SHP77 (cell line): ENCODE measurements at regions not wholly inside any gene's neighbourhood (a gene's known extent, or its start where the extent isn't known, plus 50 kb on each side); places are given as distances from the start of the nearest gene placed in this dataset.

ENCODE experiments used
- DNase-seq, 2 experiments: peaks; one replicate each; lab custom pipeline; 2025; lab: John Stamatoyannopoulos, UW

DNA sequence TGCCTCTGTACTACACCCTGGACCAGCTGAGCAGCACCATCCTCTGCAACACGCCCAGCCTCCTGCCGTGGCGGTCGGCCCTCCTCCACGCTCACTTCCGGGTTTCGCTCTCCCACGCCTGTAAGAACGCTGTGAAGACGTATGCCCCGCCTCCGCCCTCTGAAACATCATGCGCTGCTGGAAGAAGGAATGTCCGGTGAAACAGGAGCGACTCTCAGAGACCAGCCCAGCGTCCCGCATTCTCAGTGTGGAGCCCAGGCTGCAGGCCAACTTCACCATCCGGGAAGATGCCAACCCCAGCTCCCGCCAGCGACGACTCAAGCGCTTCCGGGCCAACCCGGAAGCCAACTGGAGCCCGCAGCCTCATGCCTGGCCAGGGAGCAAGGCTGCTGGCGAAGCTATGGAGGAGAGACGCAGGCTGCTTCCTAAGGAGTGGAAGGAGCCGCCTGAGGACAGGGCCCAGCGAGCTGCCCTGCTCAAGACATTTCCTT, 186.1 kb upstream of the SLITRK2 start:
- no peak for DNase-seq

GRCh38 chrX:145654486-145654885, 163.1 kb upstream of the SLITRK2 start:
- DNase-seq, result no peak

DNA sequence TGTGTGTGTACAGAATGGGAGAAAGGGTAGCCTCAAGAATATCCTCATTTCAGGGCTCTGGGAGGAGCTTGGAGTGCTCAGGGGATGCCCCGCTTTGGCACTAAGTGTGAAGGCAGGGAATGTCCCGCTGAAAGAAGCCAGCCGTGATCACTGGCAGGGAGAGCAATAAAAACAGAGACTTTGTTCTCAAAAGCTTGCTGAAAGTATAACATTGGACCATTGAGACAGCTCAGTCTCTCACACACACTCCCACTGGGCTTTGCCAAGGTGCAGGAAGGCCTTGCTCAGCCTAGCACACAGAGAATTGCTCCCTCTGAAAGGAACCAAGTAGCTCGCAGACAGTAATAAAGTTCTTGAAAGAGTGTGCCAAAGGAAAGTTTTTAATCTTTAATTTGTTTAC, 143.8 kb upstream of the SLITRK2 start:
- DNase-seq, result no peak

DNA sequence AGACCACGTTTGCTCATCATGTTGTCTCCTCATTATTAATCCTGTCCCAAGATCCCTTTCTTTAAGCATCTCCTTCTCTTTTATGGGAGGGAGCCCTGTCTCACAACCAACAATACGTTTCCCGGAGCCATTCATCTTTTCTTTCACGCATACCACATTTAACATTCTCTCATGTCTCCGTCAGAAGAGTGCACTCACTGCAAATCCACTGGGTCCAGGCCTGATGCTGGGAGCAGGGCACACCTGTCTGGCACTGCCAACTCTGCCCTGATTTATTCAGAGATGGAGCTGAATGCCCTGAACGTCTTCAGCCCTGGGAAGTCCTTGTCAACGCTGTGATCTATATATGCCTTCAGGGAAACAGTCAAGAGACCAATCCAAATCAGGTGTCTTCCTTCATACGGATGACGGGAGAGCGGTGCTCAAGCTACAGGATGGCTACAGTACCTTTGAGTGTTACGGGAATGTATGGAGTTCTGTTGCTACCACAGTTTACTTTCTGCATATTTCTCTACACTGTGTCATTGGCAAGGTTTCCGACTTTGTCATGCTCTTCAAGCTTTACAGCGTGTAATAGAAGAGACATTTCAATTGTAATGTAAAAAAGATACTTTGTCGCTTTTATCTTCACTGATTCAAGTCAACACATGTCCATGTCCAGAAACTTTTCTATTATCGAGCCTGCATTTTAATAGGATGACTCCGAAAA, 140.4 kb upstream of the SLITRK2 start:
- no peak for DNase-seq

GRCh38 chrX:145682518-145683298, 134.9 kb upstream of the SLITRK2 start:
- no peak for DNase-seq

DNA sequence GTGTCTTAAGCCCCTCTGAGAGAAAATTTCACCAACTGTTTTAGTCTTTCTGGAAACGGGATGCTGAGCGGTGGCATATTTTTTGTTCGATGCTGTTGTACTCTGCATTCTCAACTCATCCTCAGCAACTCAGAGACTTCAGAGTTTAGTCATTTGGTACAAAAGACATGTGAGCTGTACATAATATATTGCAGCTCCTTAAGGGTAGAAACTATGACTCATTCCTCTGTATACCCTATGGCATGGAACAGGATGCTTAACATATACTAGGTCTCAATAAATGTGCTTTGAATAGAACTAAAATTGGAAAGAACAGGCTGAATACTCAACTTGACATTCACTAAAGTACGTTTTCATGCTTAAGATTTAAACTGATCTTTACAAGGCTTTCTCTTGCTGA, 130.5 kb upstream of the SLITRK2 start:
- DNase-seq, result no peak

GRCh38 chrX:145687707-145688106, 129.9 kb upstream of the SLITRK2 start:
- DNase-seq, result no peak

- DNase-seq, result no peak
Measured at GRCh38 chrX:145694048-145694447, 123.6 kb upstream of the SLITRK2 start.

DNA sequence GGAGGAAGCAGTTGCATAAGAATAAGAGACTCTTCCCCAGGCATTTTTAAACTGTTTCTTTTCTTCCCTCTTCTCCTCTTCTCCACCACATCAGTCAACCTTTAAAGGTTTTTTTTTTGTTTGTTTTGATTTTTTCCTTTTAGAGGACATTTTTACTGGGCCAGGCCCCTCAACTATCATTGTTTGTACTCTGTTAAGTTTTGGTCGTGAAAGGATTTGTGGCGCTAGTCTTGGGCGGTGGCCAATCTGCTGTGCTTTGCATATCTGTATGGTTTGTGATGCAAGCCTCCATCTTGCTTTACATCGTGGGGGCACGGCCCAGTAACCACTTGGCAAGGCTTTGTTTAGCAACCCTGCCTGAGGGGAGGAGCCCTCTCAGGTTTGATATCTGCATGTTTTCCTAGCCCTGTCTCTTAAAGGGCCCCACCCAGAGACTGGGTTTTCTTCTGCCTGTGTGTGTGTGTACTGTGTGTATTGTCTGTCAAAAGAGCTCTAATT, 101.9 kb upstream of the SLITRK2 start:
- DNase-seq, result no peak

DNA sequence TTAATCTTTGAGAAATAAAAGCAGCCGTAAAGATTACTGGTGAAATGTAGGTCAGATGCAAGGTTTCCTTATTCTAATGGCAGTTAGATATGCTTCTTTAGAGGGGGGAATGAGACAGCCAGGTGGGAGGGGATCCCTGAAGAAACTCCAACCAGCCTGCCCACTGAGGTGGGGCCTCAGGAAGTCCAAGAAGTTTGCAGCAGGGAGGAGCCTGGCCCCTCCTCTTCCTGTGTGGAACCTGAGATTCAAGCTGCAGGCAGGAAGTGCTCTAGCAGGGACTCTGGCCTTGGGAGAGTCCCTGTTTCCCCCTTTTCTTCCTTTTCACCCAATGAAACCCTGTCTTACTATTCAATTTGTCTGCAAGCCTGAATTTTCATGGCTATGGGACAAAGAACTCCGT, 101.4 kb upstream of the SLITRK2 start:
- no peak for DNase-seq

- no peak for DNase-seq
Measured at GRCh38 chrX:145727476-145727875, 90.2 kb upstream of the SLITRK2 start.

DNA sequence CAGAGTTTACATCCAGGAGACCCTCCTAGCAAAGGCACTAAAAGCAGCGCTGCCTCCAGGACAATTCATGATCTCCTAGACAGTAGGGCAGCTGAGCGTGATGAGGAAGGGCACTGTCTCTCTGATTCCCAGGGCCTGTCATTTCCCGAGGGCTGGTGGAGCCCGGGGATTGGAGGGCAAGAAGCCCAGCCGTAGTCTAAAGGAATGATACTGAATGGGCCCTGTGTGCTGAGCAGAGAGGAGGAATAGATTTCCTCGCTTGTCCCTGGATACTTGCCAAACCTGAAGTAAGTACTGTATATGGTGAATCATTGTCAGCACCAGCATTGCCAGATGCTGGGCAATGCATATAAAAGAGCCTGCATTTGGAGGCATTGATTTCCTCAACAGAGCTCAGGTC, 88.0 kb upstream of the SLITRK2 start:
- DNase-seq, result no peak

DNA sequence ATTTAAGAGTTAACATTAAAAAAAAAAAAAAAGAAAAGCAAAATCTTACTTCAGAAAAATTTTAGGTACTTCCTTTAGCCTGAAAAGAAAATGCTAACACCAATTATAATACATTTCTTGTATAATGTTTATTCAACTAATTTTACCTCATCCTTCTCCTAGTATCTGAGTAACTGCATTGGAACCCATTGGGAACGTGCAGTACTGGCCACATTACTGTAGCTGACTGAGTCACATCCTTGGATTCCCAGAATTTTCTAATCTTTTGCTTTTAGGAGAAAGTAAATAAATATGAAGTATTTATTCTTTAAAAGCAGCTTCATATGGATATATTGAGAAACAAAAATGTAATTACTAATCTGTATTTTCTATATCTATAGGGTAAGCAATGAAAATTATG, 82.6 kb upstream of the SLITRK2 start:
- no peak for DNase-seq

DNA sequence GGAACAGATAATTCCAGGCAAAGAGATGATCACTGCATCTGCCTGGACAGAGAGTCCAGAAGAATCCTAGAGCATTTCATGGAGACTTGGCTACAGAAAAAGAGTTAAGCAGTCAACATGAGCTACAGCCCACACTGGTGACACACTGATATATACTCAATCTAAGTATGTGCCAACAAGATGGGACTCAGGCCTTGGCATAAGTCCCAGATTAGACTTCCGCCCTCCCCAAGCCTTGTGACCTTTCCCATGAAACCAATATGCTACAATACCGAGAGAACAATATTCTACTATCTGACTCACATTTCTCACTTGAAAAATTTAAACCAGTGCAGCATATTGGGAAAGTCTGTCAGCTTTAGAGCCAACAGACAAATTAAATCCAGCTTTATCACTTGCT, 65.7 kb upstream of the SLITRK2 start:
- no peak for DNase-seq
